Upper lobe of left lung (tissue), 6 donors: ENCODE measurements at regions not wholly inside any gene's neighbourhood (a gene's known extent, or its start where the extent isn't known, plus 50 kb on each side); places are given as distances from the start of the nearest gene placed in this dataset.

ENCODE experiments used
- ATAC-seq, 2 donors: fragments of 200-7000 bp; cut with Tn5 transposase; one replicate each; pipeline ENCODE4 v1.9.1; 2022; ENCODE audit warnings: mild to moderate bottlenecking in 2 of 2, moderate library complexity in 2 of 2; ENCODE audit not compliant: low FRiP score in 2 of 2
- DNase-seq, 2 donors: peaks; one replicate each; pipeline ENCODE4 v3.0.0-alpha.2; 2019 to 2020
- H3K27ac ChIP-seq, 4 donors: fragments of 200-600 bp; sonication (generic); one replicate each; pipeline ENCODE4 v1.5.1; 2016 to 2019
- H3K27me3 ChIP-seq, 4 donors: fragments of 200-600 bp; sonication (generic); one replicate each; pipeline ENCODE4 v1.5.1; 2017 to 2019
- H3K36me3 ChIP-seq, 4 donors: fragments of 200-600 bp; sonication (generic); one replicate each; pipeline ENCODE4 v1.5.1; 2016 to 2019
- H3K4me1 ChIP-seq, 4 donors: fragments of 200-600 bp; sonication (generic); one replicate each; pipeline ENCODE4 v1.5.1; 2018 to 2019
- H3K4me3 ChIP-seq, 4 donors: fragments of 200-600 bp; sonication (generic); one replicate each; pipeline ENCODE4 v1.5.1; 2017 to 2019; ENCODE audit warnings: mild to moderate bottlenecking in 2 of 4, moderate library complexity in 1 of 4
- H3K9me3 ChIP-seq, 4 donors: fragments of 200-600 bp; sonication (generic); one replicate each; pipeline ENCODE4 v1.5.1; 2018 to 2019
- CTCF ChIP-seq, 6 experiments: fragments of 450-650 bp in 4 of 6; fragments of 200-600 bp in 2 of 6; sonication (generic) in 2 of 6; IDR thresholded peaks; one replicate each; pipeline ENCODE4 v1.5.1; 2016 to 2019; ENCODE audit warnings: antibody characterized with exemption in 6 of 6
- EP300 ChIP-seq, 4 donors: sonication (generic); formaldehyde crosslinking; IDR thresholded peaks; one replicate each; pipeline ENCODE4 v1.5.1; 2017; ENCODE audit warnings: antibody characterized with exemption in 4 of 4, control low read depth in 2 of 4
- POLR2A ChIP-seq, 4 donors: fragments of 450-650 bp; IDR thresholded peaks; one replicate each; pipeline ENCODE4 v1.5.1; 2016 to 2017; ENCODE audit warnings: antibody characterized with exemption in 4 of 4, mild to moderate bottlenecking in 2 of 4
- POLR2AphosphoS5 ChIP-seq, 2 donors: sonication (generic); formaldehyde crosslinking; IDR thresholded peaks; one replicate each; pipeline ENCODE4 v1.5.1; 2017; ENCODE audit warnings: antibody characterized with exemption in 2 of 2
- WGBS, 2 donors: methylation state at CpG; one replicate each; pipeline ENCODE4 v1.1.5; 2017 to 2018; 5-methylcytosine and 5-hydroxymethylcytosine counted together
- donor health status: DM: no; HTN: no; CAD: no; lungs with moderate emphysema.
- donor health status: DM: no; HTN: yes; CAD: no; lungs with severe emphysema.

GRCh38 chr3:43176666-43177065 is 70.8 kb upstream of the POMGNT2 start:
- H3K4me1 ChIP-seq, result peaks cover 33 to 42% (median 35%) of the 10 kb centered on the region in 4 donors
- WGBS, 2 donors, result 55 to 56% methylated on average over 4 of the region's 4 CpGs
- no peak overlapping the region for H3K4me3 ChIP-seq
- H3K9me3 ChIP-seq, result peaks cover 0 to 9% (median 7%) of the 10 kb centered on the region in 4 donors
- no peaks in the 10 kb centered on the region for H3K36me3 ChIP-seq
- no peak for DNase-seq
- peak overlapping the region in 3 of 4 donors; percentile 39 to 76 (median 52) for H3K27ac ChIP-seq
- TF ChIP-seq CTCF (IDR thresholded peaks at IDR 0.05) (no peak), POLR2A (IDR thresholded peaks at IDR 0.05) (no peak), POLR2AphosphoS5 (IDR thresholded peaks at IDR 0.05) (no peak), EP300 (IDR thresholded peaks at IDR 0.05) (no peak)
- no peak for ATAC-seq
- no peaks in the 10 kb centered on the region for H3K27me3 ChIP-seq

GRCh38 chr3:43175541-43175940 is 69.7 kb upstream of the POMGNT2 start:
- 93 to 95% methylated on average over 5 of the region's 5 CpGs for WGBS, 2 donors
- no peak for TF ChIP-seq CTCF (IDR thresholded peaks at IDR 0.05)
- no peak for TF ChIP-seq POLR2AphosphoS5 (IDR thresholded peaks at IDR 0.05)
- TF ChIP-seq EP300 (IDR thresholded peaks at IDR 0.05), result no peak
- TF ChIP-seq POLR2A (IDR thresholded peaks at IDR 0.05), result no peak
- DNase-seq (no peak), ATAC-seq (no peak)
- no peaks in the 10 kb centered on the region for H3K27me3 ChIP-seq
- peaks cover 23 to 31% (median 24%) of the 10 kb centered on the region in 4 donors for H3K4me1 ChIP-seq
- H3K27ac ChIP-seq, result peak overlapping the region in 1 of 4 donors; percentile 45
- peaks cover 0 to 9% (median 7%) of the 10 kb centered on the region in 4 donors for H3K9me3 ChIP-seq
- no peak overlapping the region for H3K4me3 ChIP-seq
- H3K36me3 ChIP-seq, result no peaks in the 10 kb centered on the region

GRCh38 chr3:43173949-43174348 is 68.1 kb upstream of the POMGNT2 start:
- peaks cover 0 to 9% (median 7%) of the 10 kb centered on the region in 4 donors for H3K9me3 ChIP-seq
- H3K4me1 ChIP-seq, result peaks cover 8 to 16% (median 9%) of the 10 kb centered on the region in 4 donors
- no peaks in the 10 kb centered on the region for H3K27me3 ChIP-seq
- H3K4me3 ChIP-seq, result no peak overlapping the region
- no peak for TF ChIP-seq EP300 (IDR thresholded peaks at IDR 0.05)
- TF ChIP-seq POLR2A (IDR thresholded peaks at IDR 0.05), result no peak
- TF ChIP-seq POLR2AphosphoS5 (IDR thresholded peaks at IDR 0.05), result no peak
- TF ChIP-seq CTCF (IDR thresholded peaks at IDR 0.05), result no peak
- no peak for ATAC-seq
- H3K36me3 ChIP-seq, result no peaks in the 10 kb centered on the region
- no peak for DNase-seq
- H3K27ac ChIP-seq, result no peak overlapping the region

GRCh38 chr3:43171748-43172147 is 65.9 kb upstream of the POMGNT2 start:
- no peaks in the 10 kb centered on the region for H3K27me3 ChIP-seq
- H3K9me3 ChIP-seq, result peaks cover 0 to 9% (median 9%) of the 10 kb centered on the region in 4 donors
- no peak overlapping the region for H3K27ac ChIP-seq
- no peak for TF ChIP-seq CTCF (IDR thresholded peaks at IDR 0.05)
- TF ChIP-seq EP300 (IDR thresholded peaks at IDR 0.05), result no peak
- TF ChIP-seq POLR2A (IDR thresholded peaks at IDR 0.05), result no peak
- TF ChIP-seq POLR2AphosphoS5 (IDR thresholded peaks at IDR 0.05), result no peak
- peaks cover 0 to 2% (median under 1%) of the 10 kb centered on the region in 4 donors for H3K4me1 ChIP-seq
- 88 to 98% methylated on average over 5 of the region's 5 CpGs for WGBS, 2 donors
- DNase-seq (no peak), ATAC-seq (no peak)
- H3K4me3 ChIP-seq, result no peak overlapping the region
- no peaks in the 10 kb centered on the region for H3K36me3 ChIP-seq

- H3K27ac ChIP-seq, result no peak overlapping the region
- H3K4me1 ChIP-seq, result no peaks in the 10 kb centered on the region
- H3K36me3 ChIP-seq, result no peaks in the 10 kb centered on the region
- no peaks in the 10 kb centered on the region for H3K27me3 ChIP-seq
- ATAC-seq, result no peak
- no peak for DNase-seq
- no peak overlapping the region for H3K4me3 ChIP-seq
- 77 to 80% methylated on average over 7 of the region's 7 CpGs for WGBS, 2 donors
- H3K9me3 ChIP-seq, result peaks cover 9 to 16% (median 10%) of the 10 kb centered on the region in 4 donors
- no peak for TF ChIP-seq POLR2AphosphoS5 (IDR thresholded peaks at IDR 0.05)
- no peak for TF ChIP-seq CTCF (IDR thresholded peaks at IDR 0.05)
- TF ChIP-seq POLR2A (IDR thresholded peaks at IDR 0.05), result no peak
- TF ChIP-seq EP300 (IDR thresholded peaks at IDR 0.05), result no peak
Measured at GRCh38 chr3:43170553-43170952, 64.7 kb upstream of the POMGNT2 start.
